AG10803 (cell line): ENCODE measurements at regions not wholly inside any gene's neighbourhood (a gene's known extent, or its start where the extent isn't known, plus 50 kb on each side); places are given as distances from the start of the nearest gene placed in this dataset.

ENCODE experiments used
- DNase-seq: peaks from one replicate; pipeline ENCODE4 v3.0.0; 2010; ENCODE audit warnings: low read depth
- H3K4me3 ChIP-seq: 2 replicates; pipeline ENCODE4 v1.5.1; 2011; ENCODE audit warnings: mild to moderate bottlenecking, low read length, control low read depth
- TF ChIP-seq, protein P1 (sequence below): conservative IDR thresholded peaks from 2 replicates; pipeline ENCODE4 v1.5.1; 2011; ENCODE audit warnings: mild to moderate bottlenecking, low read length, control low read depth, inconsistent platforms

DNA sequence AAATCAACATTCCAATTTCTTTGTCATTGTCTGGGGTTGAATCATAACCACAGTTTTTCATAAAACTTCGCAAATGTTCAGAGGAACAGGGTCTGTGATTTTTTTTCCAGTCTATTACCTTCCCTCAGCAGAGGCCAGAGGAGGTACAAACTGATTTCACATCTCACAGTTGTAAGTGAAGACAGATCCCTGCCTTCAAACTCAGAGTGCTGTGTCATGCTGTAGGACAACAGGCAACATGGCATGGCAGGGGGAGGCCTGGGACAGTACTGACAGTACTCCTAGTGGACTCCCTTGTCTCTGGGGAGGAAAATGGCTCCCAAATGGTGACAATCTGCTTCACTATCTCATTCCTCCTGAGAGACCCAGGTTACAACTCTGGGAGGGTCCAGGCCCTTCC is 308.6 kb downstream of the CDC5L start:
- peak; percentile 93 for DNase-seq
- TF ChIP-seq, protein P1, sequence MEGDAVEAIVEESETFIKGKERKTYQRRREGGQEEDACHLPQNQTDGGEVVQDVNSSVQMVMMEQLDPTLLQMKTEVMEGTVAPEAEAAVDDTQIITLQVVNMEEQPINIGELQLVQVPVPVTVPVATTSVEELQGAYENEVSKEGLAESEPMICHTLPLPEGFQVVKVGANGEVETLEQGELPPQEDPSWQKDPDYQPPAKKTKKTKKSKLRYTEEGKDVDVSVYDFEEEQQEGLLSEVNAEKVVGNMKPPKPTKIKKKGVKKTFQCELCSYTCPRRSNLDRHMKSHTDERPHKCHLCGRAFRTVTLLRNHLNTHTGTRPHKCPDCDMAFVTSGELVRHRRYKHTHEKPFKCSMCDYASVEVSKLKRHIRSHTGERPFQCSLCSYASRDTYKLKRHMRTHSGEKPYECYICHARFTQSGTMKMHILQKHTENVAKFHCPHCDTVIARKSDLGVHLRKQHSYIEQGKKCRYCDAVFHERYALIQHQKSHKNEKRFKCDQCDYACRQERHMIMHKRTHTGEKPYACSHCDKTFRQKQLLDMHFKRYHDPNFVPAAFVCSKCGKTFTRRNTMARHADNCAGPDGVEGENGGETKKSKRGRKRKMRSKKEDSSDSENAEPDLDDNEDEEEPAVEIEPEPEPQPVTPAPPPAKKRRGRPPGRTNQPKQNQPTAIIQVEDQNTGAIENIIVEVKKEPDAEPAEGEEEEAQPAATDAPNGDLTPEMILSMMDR: no peak

DNA sequence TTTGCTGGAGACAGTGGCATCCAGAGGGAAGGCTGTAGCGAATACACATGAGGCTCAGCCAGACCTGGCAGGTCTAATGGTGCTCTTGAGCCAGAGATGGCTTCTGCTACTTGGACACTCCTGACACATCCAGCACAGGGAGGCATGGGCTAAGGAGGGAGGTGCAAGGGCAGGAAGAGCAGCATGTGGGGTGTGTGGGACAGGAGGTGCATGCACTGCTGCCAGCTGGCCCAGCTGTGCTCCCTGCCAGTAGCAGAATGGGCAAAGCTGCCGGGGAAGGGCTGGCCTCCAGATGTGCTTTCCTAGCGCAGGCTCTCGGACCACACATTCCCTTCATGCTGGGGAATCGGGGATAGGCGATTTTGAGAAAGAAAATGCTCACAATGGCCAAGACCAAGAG is 309.2 kb downstream of the CDC5L start:
- peak; percentile 95 for DNase-seq
- TF ChIP-seq, protein P1: no peak
- no peak overlapping the region for H3K4me3 ChIP-seq

More for the DNA sequence above, 308.6 kb downstream of the CDC5L start:
- H3K4me3 ChIP-seq: no peak overlapping the region

DNA sequence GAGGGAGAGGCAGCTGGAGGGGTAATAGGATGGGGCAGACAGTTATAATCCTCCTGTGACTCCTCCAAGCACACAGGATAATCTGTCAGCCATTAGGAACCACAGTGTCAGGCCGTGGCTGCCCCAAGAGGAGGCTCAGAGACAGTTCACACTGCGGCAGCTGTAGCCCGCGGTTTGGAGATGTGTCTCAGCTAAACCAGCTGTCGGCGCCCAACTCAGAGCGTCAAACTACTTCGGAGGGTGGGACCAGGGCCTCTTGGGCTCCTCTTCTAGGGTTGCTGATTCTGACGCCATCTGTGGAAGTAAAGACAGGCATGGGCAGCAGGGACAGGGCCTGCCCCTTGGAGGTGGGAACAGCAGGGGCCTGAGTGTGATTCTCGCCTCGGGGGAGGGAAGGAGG is 309.8 kb downstream of the CDC5L start:
- peak; percentile 87 for DNase-seq
- no peak overlapping the region for H3K4me3 ChIP-seq
- TF ChIP-seq, protein P1: peak; percentile 44

DNA sequence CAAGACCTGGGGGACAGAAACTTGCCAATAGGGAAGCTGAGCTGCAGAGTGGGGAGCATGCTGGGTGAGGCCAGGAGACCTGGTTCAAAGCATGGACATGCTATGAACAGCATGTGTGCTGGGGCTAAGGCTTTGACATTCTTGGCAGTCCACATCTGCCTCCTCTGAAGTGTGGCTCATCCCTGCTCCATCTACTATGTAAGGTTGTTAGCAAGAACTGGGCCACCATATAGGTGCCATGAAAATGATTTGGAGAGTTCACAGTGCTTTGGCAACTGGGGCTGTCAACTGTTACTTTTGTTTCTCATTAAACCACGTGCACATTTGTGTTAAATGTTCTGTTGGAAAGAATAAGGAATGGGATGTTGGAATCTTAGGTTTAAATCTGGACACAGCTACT is 311.1 kb downstream of the CDC5L start:
- DNase-seq: peak; percentile 55
- TF ChIP-seq, protein P1: no peak
- no peak overlapping the region for H3K4me3 ChIP-seq

DNA sequence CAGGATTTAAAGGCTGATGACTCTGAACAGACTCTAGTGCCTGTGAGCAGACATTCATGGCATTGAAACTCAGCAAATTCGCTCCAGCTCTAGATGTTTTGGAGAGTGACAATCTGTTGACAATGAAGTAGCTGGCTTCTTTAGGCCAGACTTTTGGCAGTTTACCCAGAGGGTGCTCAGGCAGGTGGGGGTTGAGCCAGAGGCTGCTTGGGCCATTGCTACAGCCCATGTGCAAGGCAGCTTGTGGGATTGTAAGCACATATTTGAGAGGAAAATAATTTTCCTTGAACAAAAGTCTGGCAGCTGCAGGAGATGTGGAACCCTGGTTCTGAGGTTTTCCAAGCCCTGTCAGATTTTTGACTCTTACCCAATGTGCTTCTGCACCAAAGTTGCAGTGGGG is 311.6 kb downstream of the CDC5L start:
- H3K4me3 ChIP-seq: no peak overlapping the region
- TF ChIP-seq, protein P1: no peak
- DNase-seq: peak; percentile 97

DNA sequence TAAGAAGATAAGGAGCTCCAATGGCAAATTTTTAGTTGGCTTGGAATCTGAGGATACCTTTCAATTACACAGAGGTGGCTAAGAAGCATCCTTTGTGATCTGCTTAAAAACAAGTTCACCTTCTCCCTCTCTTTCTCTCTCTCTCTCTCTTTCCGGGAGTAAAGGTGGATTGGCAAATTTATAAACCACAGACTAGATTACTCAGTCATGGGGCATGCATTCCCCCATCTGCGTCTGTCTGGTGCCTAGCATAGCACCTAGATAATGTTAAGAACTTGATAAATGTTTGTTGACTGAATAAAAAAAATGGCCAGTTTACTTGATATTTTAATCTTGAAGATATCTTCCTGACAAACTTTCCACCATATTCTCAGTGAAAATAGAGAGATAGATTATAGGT is 312.3 kb downstream of the CDC5L start:
- TF ChIP-seq, protein P1: no peak
- no peak overlapping the region for H3K4me3 ChIP-seq

DNA sequence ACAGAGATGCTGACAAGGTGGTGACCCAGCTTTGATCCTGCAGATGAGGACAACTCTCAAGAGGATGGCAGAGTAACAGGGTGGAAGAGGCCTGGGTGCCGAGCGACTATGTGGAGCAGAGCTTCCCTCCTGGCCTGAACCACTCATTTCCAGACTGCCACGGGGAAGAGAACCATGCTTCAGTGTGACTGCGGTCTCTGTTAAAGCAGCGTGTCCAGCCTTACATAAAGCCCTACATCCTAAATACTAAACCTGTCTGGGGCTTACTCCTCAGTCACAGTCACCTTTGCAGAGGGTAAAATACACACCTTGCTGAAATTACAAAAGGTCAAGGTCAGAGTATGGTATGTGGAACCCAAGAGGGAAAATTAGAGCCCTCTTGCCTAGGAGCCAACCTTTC is 312.9 kb downstream of the CDC5L start:
- H3K4me3 ChIP-seq: no peak overlapping the region
- TF ChIP-seq, protein P1: no peak
- DNase-seq: no peak

More for the DNA sequence above, 312.3 kb downstream of the CDC5L start:
- DNase-seq: peak; percentile 52
